Right lobe of liver (tissue), 6 donors: ENCODE measurements at regions not wholly inside any gene's neighbourhood (a gene's known extent, or its start where the extent isn't known, plus 50 kb on each side); places are given as distances from the start of the nearest gene placed in this dataset.

Experiments
- ATAC-seq, 4 donors: fragments of 200-7000 bp; cut with Tn5 transposase; one replicate each; pipeline ENCODE4 v1.9.1; 2020; ENCODE audit warnings: mild to moderate bottlenecking in 4 of 4, moderate library complexity in 4 of 4
- DNase-seq, 3 donors: peaks; one replicate each; pipeline ENCODE4 v3.0.0-alpha.2; 2020
- H3K27ac ChIP-seq, 3 donors: fragments of 200-600 bp; one replicate each; pipeline ENCODE4 v1.8.0; 2022
- H3K27me3 ChIP-seq, 2 donors: fragments of 200-600 bp; one replicate each; pipeline ENCODE4 v1.8.0; 2022
- H3K36me3 ChIP-seq, 4 donors: fragments of 200-600 bp; sonication (generic) in 1 of 4; one replicate each; pipeline versions ENCODE4 v1.5.1 to v1.8.0; 2017 to 2022; ENCODE audit warnings: control low read depth in 1 of 4
- H3K4me1 ChIP-seq, 4 donors: fragments of 200-600 bp; sonication (generic) in 1 of 4; one replicate each; pipeline versions ENCODE4 v1.5.1 to v1.8.0; 2017 to 2022; ENCODE audit warnings: control low read depth in 1 of 4
- H3K4me3 ChIP-seq, 3 donors: fragments of 200-600 bp; one replicate each; pipeline ENCODE4 v1.8.0; 2022
- H3K9me3 ChIP-seq, 4 donors: fragments of 200-600 bp; sonication (generic) in 1 of 4; one replicate each; pipeline versions ENCODE4 v1.5.1 to v1.8.0; 2017 to 2022; ENCODE audit warnings: control low read depth in 1 of 4
- CTCF ChIP-seq, 4 donors: fragments of 200-600 bp in 3 of 4; fragments of 450-650 bp in 1 of 4; IDR thresholded peaks; one replicate each; pipeline versions ENCODE4 v1.5.1 to v1.8.0; 2016 to 2022; ENCODE audit warnings: antibody characterized with exemption in 4 of 4, mild to moderate bottlenecking in 2 of 4
- POLR2A ChIP-seq: fragments of 450-650 bp; IDR thresholded peaks from one replicate; pipeline ENCODE4 v1.6.1; 2017; ENCODE audit warnings: antibody characterized with exemption, mild to moderate bottlenecking
- WGBS: methylation state at CpG from one replicate; pipeline ENCODE4 v1.1.6; 2018; ENCODE audit warnings: low coverage, low lambda C conversion rate; ENCODE audit not compliant: insufficient coverage; ENCODE audit errors: missing lambda C conversion rate; 5-methylcytosine and 5-hydroxymethylcytosine counted together
- intact Hi-C, 2 donors: fragments of 100-400 bp; cut with DNase I; formaldehyde crosslinking; loops; one replicate each; pipeline versions ENCODE4 v1.11.2 to v1.14.1; 2022
- donor health status: DM: no; HTN: yes; CAD: no.
- donor health status: DM: no; HTN: no; CAD: no.
- donor health status: DM: no; HTN: no; CAD: no.
- donor health status: DM: no; HTN: yes; CAD: no.
- donor health status: DM: no; HTN: yes; CAD: no.

GRCh38 chr17:77898521-77899434, 59.7 kb upstream of the TNRC6C start:
- Histone ChIP-seq H3K27me3 (no peaks in the 10 kb centered on the region), H3K9me3 (no peaks in the 10 kb centered on the region), H3K27ac (no peak overlapping the region), H3K36me3 (no peaks in the 10 kb centered on the region), H3K4me1 (no peaks in the 10 kb centered on the region), H3K4me3 (no peak overlapping the region)
- intact Hi-C loops, result no loop called here
- no peak for TF ChIP-seq CTCF (IDR thresholded peaks at IDR 0.05)
- no peak for TF ChIP-seq POLR2A
- ATAC-seq (no peak), DNase-seq (no peak)
- whole genome bisulfite sequencing, result 74% methylated on average over 3 of the region's 18 CpGs

- ATAC-seq, result no peak
- Histone ChIP-seq H3K27ac (no peak overlapping the region), H3K4me3 (no peak overlapping the region), H3K4me1 (no peaks in the 10 kb centered on the region), H3K36me3 (no peaks in the 10 kb centered on the region), H3K27me3 (no peaks in the 10 kb centered on the region), H3K9me3 (no peaks in the 10 kb centered on the region)
- WGBS, result 52% methylated on average over 2 of the region's 7 CpGs
- TF ChIP-seq POLR2A, result no peak
- TF ChIP-seq CTCF (IDR thresholded peaks at IDR 0.05), result no peak
- no peak for DNase-seq
- intact Hi-C loops, result no loop called here
These were observed 59.0 kb upstream of the TNRC6C start for GRCh38 chr17:77899498-77899897.

GRCh38 chr17:77901481-77901880, 57.0 kb upstream of the TNRC6C start:
- Histone ChIP-seq H3K4me3 (no peak overlapping the region), H3K27me3 (no peaks in the 10 kb centered on the region), H3K36me3 (no peaks in the 10 kb centered on the region), H3K4me1 (no peaks in the 10 kb centered on the region), H3K9me3 (no peaks in the 10 kb centered on the region), H3K27ac (no peak overlapping the region)
- intact Hi-C loops, result no loop called here
- TF ChIP-seq POLR2A, result no peak
- no peak for TF ChIP-seq CTCF (IDR thresholded peaks at IDR 0.05)
- ATAC-seq (no peak), DNase-seq (no peak)
- 76% methylated on average over 2 of the region's 2 CpGs for WGBS

GRCh38 chr17:77905266-77905665, 53.2 kb upstream of the TNRC6C start:
- ATAC-seq (no peak), DNase-seq (no peak)
- TF ChIP-seq POLR2A (no peak), CTCF (IDR thresholded peaks at IDR 0.05) (no peak)
- H3K27me3 ChIP-seq, result no peaks in the 10 kb centered on the region
- no peaks in the 10 kb centered on the region for H3K4me1 ChIP-seq
- intact Hi-C loops, result no loop called here
- no peak overlapping the region for H3K27ac ChIP-seq
- no peak overlapping the region for H3K4me3 ChIP-seq
- H3K36me3 ChIP-seq, result no peaks in the 10 kb centered on the region
- no peaks in the 10 kb centered on the region for H3K9me3 ChIP-seq
- WGBS, result 58% methylated on average over 11 of the region's 14 CpGs
